ENCODE measurements at regions not wholly inside any gene's neighbourhood (a gene's known extent, or its start where the extent isn't known, plus 50 kb on each side); places are given as distances from the start of the nearest gene placed in this dataset.

DNA sequence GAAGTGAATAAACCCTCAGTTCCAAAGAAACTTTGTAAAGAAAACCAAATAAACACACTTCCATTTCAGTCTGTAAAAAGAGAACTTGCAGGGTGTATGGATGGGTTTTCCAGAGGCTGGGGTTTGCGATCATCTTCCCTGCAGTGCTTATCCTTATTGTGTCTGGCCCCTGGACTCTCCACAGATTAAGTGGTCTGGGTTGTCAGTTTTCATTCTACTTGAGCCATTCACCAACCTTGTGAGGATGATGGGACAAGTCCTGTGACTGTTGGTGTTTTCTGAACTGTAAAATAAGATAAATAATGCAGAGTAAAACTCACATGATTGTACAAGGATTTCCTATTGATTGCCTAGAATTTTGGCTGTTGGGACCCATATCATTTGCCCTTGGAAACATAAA is 166.1 kb upstream of the MOCS2 start:
- TF ChIP-seq, protein P1, sequence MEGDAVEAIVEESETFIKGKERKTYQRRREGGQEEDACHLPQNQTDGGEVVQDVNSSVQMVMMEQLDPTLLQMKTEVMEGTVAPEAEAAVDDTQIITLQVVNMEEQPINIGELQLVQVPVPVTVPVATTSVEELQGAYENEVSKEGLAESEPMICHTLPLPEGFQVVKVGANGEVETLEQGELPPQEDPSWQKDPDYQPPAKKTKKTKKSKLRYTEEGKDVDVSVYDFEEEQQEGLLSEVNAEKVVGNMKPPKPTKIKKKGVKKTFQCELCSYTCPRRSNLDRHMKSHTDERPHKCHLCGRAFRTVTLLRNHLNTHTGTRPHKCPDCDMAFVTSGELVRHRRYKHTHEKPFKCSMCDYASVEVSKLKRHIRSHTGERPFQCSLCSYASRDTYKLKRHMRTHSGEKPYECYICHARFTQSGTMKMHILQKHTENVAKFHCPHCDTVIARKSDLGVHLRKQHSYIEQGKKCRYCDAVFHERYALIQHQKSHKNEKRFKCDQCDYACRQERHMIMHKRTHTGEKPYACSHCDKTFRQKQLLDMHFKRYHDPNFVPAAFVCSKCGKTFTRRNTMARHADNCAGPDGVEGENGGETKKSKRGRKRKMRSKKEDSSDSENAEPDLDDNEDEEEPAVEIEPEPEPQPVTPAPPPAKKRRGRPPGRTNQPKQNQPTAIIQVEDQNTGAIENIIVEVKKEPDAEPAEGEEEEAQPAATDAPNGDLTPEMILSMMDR (IDR thresholded peaks at IDR 0.05): no peak
- Histone ChIP-seq H3K27me3 (no peaks in the 10 kb centered on the region), H3K27ac (no peak overlapping the region), H3K4me1 (no peaks in the 10 kb centered on the region), H3K4me3 (no peak overlapping the region), H3K36me3 (no peaks in the 10 kb centered on the region), H3K9me3 (no peaks in the 10 kb centered on the region)
- no peak for DNase-seq (ENCODE audit: low spot score)

DNA sequence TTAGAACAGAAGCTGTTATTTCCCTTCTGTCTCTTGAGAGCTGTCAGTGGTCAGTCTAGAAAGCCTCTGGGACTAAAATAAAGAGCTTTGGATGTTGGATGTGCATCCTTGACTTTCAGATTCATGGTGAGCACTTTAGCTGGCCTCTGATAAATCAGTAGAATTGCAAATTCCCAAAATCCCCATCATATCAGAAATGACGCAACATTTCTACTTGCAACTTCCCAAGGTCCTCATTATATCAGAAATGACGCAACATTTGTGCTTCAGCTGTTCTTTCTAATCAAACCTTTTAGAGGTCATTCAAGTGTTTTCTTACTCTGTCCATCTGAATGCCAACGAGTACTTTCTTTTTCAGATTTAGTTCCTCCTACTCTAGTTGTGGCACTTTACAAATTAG is 167.3 kb upstream of the MOCS2 start:
- no peak overlapping the region for H3K27ac ChIP-seq
- H3K36me3 ChIP-seq: no peaks in the 10 kb centered on the region
- TF ChIP-seq, protein P1 (IDR thresholded peaks at IDR 0.05): no peak
- no peaks in the 10 kb centered on the region for H3K4me1 ChIP-seq
- H3K9me3 ChIP-seq: no peaks in the 10 kb centered on the region
- H3K27me3 ChIP-seq: no peaks in the 10 kb centered on the region
- DNase-seq (ENCODE audit: low spot score): no peak
- no peak overlapping the region for H3K4me3 ChIP-seq

DNA sequence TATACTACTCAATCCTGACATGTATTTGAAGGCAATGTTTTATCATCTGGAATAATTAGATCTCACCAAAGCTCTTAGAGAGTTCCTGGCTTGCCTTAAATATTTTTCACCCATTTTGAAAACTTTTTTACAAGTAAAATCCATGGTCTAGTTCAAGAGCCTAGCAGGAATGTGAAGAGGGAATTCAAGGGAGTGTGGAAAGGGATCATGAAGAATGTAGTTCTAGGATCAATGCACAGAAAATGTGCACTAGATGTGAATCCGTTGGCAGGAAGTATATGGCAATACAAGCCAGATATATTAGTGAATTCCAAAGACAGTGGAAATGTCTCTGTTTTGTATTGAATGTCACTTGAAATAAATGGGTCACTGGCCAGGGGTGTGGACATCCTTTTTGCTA is 167.9 kb upstream of the MOCS2 start:
- no peak overlapping the region for H3K27ac ChIP-seq
- TF ChIP-seq, protein P1 (IDR thresholded peaks at IDR 0.05): no peak

DNA sequence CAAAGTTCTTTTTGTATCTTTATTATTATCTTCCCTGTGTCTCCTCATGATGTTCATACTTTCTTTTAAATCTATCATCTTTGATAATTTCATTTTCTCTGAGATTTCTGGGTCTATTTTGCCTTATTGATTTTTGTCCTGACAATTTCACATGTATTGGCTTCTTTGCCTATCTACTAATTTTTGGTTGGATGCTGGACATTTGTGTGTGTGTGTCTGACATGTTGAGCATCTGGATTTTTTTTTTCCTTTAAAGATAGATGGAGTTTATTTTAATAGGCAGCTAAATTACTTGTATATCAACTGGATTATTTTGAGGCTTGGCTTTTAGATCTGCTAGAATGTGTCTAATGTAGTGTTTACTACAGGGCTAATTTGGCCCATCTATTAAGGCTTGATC is 178.0 kb upstream of the MOCS2 start:
- TF ChIP-seq, protein P1 (IDR thresholded peaks at IDR 0.05): no peak
- no peak overlapping the region for H3K27ac ChIP-seq
- H3K9me3 ChIP-seq: peaks cover 0 to 25% of the 10 kb centered on the region in 2 donors
- no peak overlapping the region for H3K4me3 ChIP-seq
- no peak for DNase-seq (ENCODE audit: low spot score)
- no peaks in the 10 kb centered on the region for H3K27me3 ChIP-seq
- H3K4me1 ChIP-seq: no peaks in the 10 kb centered on the region
- no peaks in the 10 kb centered on the region for H3K36me3 ChIP-seq

More for the DNA sequence above, 167.9 kb upstream of the MOCS2 start:
- Histone ChIP-seq H3K27me3 (no peaks in the 10 kb centered on the region), H3K4me3 (no peak overlapping the region), H3K4me1 (no peaks in the 10 kb centered on the region), H3K36me3 (no peaks in the 10 kb centered on the region), H3K9me3 (peaks cover 0 to 5% of the 10 kb centered on the region in 2 donors)
- no peak for DNase-seq (ENCODE audit: low spot score)

DNA sequence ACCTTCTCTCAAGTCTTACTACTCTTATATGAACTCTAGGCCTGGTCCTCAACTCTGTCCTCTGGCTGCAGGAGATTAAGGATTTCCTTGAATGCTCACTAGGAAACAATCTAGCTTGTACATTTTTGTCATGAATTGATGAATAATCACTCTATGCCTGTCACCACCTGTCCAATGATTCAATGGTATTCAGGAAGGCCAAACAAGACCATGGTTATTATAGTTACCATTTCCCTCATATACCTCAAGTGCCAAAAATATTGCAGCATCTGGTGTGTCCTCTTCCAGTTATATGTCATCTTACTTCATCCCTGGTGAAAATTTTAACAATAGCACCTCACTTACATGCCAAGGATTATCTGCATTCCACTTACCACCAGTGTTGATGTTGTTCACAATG is 179.0 kb upstream of the MOCS2 start:
- H3K9me3 ChIP-seq: peaks cover 0 to 19% of the 10 kb centered on the region in 2 donors
- H3K4me1 ChIP-seq: no peaks in the 10 kb centered on the region
- H3K36me3 ChIP-seq: no peaks in the 10 kb centered on the region
- H3K4me3 ChIP-seq: no peak overlapping the region
- TF ChIP-seq, protein P1 (IDR thresholded peaks at IDR 0.05): no peak
- no peaks in the 10 kb centered on the region for H3K27me3 ChIP-seq
- DNase-seq (ENCODE audit: low spot score): no peak
- H3K27ac ChIP-seq: no peak overlapping the region

DNA sequence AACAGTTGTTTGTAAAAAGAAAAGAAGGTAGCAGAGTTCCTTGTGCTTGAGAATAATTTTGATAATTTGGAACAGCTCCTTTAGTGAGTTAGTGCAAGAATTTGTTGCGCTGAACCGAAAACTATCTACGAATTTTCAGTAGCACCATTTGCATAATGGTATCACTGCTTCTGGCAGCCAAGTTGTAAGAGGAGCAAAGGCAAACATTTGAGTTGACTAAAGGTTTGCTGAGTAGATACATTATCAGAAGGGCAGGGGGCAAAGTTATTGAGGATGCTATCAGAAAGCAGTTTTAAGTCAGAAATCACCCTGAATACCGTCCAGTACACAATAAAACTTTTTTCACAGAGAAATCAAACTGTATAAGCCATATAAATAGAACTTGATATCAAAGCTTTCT is 181.5 kb upstream of the MOCS2 start:
- TF ChIP-seq, protein P1 (IDR thresholded peaks at IDR 0.05): no peak
- no peak overlapping the region for H3K27ac ChIP-seq
- no peak overlapping the region for H3K4me3 ChIP-seq
- H3K4me1 ChIP-seq: no peaks in the 10 kb centered on the region
- no peak for DNase-seq (ENCODE audit: low spot score)
- no peaks in the 10 kb centered on the region for H3K27me3 ChIP-seq
- no peaks in the 10 kb centered on the region for H3K36me3 ChIP-seq
- H3K9me3 ChIP-seq: peaks cover 0 to 8% of the 10 kb centered on the region in 2 donors

Measured in right atrium auricular region (tissue), 2 donors.